Endothelial cell of umbilical vein (primary cell): ENCODE measurements at regions not wholly inside any gene's neighbourhood (a gene's known extent, or its start where the extent isn't known, plus 50 kb on each side); places are given as distances from the start of the nearest gene placed in this dataset.

ENCODE experiments used
- BruUV-seq: library from RNA; stranded (reverse); fragments of 400-500 nt; replicated peaks from 2 replicates; lab custom pipeline; 2021; lab: Mats Ljungman, UMichigan
- CTCF ChIA-PET: fragments of 300-600, 350-600 bp; sonication (Branson Sonifier 250); formaldehyde crosslinking; loops from one replicate; lab custom pipeline; 2021; ENCODE audit warnings: antibody characterized with exemption, inconsistent platforms; lab: Charles Lee
- POLR2A ChIA-PET: fragments of 300-600, 350-600 bp; sonication (Branson Sonifier 250); formaldehyde crosslinking; loops from one replicate; lab custom pipeline; 2021; ENCODE audit warnings: antibody characterized with exemption, inconsistent platforms; lab: Charles Lee
- DNase-seq: peaks from one replicate; pipeline ENCODE4 v3.0.0-alpha.2; 2011; ENCODE audit warnings: low read depth, low spot score
- FAIRE-seq: peaks from 2 replicates; lab custom pipeline; 2011; peaks lifted over from hg19 to GRCh38; lab: Jason Lieb, UNC
- H2AFZ ChIP-seq: 2 replicates; pipeline ENCODE4 v1.6.0; 2012; ENCODE audit warnings: low read depth, low read length, control low read depth, inconsistent platforms
- H3K27ac ChIP-seq: 2 replicates; pipeline ENCODE4 v1.5.1; 2011; ENCODE audit warnings: low read depth, mild to moderate bottlenecking, control low read depth, low read length, moderate library complexity; ENCODE audit not compliant: insufficient read depth
- H3K27me3 ChIP-seq, 2 experiments: 2 replicates each; pipeline versions ENCODE4 v1.6.0 to v1.6.1; 2011; ENCODE audit warnings: low read length in 2 of 2, mixed read lengths in 1 of 2; ENCODE audit not compliant: control insufficient read depth in 2 of 2, insufficient read depth in 2 of 2
- H3K36me3 ChIP-seq, 2 experiments: 2 replicates in 1 of 2; 3 replicates in 1 of 2; pipeline ENCODE4 v1.5.1; 2011; ENCODE audit warnings: low read length in 2 of 2, mild to moderate bottlenecking in 1 of 2, moderate library complexity in 1 of 2; ENCODE audit not compliant: control insufficient read depth in 2 of 2, insufficient read depth in 2 of 2; ENCODE audit errors: extremely low read depth in 1 of 2
- H3K4me1 ChIP-seq: 3 replicates; pipeline ENCODE4 v1.5.1; 2011; ENCODE audit warnings: mild to moderate bottlenecking, low read length; ENCODE audit not compliant: control insufficient read depth, insufficient read depth; ENCODE audit errors: extremely low read depth
- H3K4me2 ChIP-seq: 2 replicates; pipeline ENCODE4 v1.6.1; 2011; ENCODE audit warnings: low read length, control low read depth, mixed read lengths; ENCODE audit not compliant: insufficient read depth
- H3K4me3 ChIP-seq, 3 experiments: fragments of 200-600 bp in 1 of 3; sonication (generic), shearing (Covaris generic) in 1 of 3; replicated peaks in 1 of 3; 2 replicates each; pipeline ENCODE4 v1.5.1; 2011 to 2016; ENCODE audit warnings: control low read depth in 3 of 3, low read length in 3 of 3, mild to moderate bottlenecking in 2 of 3, inconsistent platforms in 1 of 3, low read depth in 1 of 3, moderate library complexity in 1 of 3; ENCODE audit not compliant: insufficient read depth in 1 of 3
- H3K79me2 ChIP-seq: 2 replicates; pipeline ENCODE4 v1.6.0; 2012; ENCODE audit warnings: low read length, inconsistent platforms; ENCODE audit not compliant: control insufficient read depth, insufficient read depth
- H3K9ac ChIP-seq: replicated peaks from 2 replicates; pipeline ENCODE3; 2011; ENCODE audit warnings: low read length, control low read depth; ENCODE audit not compliant: insufficient read depth; ENCODE audit errors: extremely low read depth
- H3K9me1 ChIP-seq: replicated peaks from 3 replicates; pipeline ENCODE4 v1.6.0; 2011; ENCODE audit warnings: mild to moderate bottlenecking, low read length; ENCODE audit not compliant: control insufficient read depth, insufficient read depth; ENCODE audit errors: extremely low read depth
- H3K9me3 ChIP-seq: replicated peaks from 2 replicates; pipeline ENCODE4 v1.5.1; 2012; ENCODE audit warnings: low read length, inconsistent platforms; ENCODE audit not compliant: control insufficient read depth, insufficient read depth
- H4K20me1 ChIP-seq: replicated peaks from 2 replicates; pipeline ENCODE3; 2011; ENCODE audit warnings: mild to moderate bottlenecking, low read length; ENCODE audit not compliant: control insufficient read depth, insufficient read depth; ENCODE audit errors: extremely low read depth
- CTCF ChIP-seq, 2 donors: IDR thresholded peaks; 1 replicate in 1 of 2; 2 replicates in 1 of 2; pipeline ENCODE4 v1.5.1; 2011; ENCODE audit warnings: low read length in 2 of 2, mild to moderate bottlenecking in 2 of 2, moderate library complexity in 2 of 2, control low read depth in 1 of 2, inconsistent platforms in 1 of 2, low read depth in 1 of 2; ENCODE audit not compliant: insufficient read depth in 1 of 2; ENCODE audit errors: extremely low read depth in 1 of 2
- EZH2 ChIP-seq: IDR thresholded peaks from 2 replicates; pipeline ENCODE4 v1.6.1; 2012; ENCODE audit warnings: borderline replicate concordance, low read depth, mild to moderate bottlenecking, moderate library complexity, low read length, inconsistent platforms; ENCODE audit not compliant: severe bottlenecking
- JUN ChIP-seq: IDR thresholded peaks from 2 replicates; pipeline ENCODE4 v1.6.1; 2011; ENCODE audit warnings: borderline replicate concordance, low read depth; ENCODE audit not compliant: insufficient read length, insufficient read depth
- MAX ChIP-seq: IDR thresholded peaks from 2 replicates; pipeline ENCODE4 v1.6.1; 2011; ENCODE audit not compliant: insufficient read depth, insufficient read length
- MYC ChIP-seq: IDR thresholded peaks from one replicate; pipeline ENCODE4 v1.6.1; 2011; ENCODE audit warnings: mild to moderate bottlenecking, low read depth, low read length
- POLR2A ChIP-seq: IDR thresholded peaks from 2 replicates; pipeline ENCODE4 v1.6.1; 2012; ENCODE audit warnings: low read depth, mild to moderate bottlenecking, control low read depth, low read length
- POLR2AphosphoS5 ChIP-seq: IDR thresholded peaks from 2 replicates; pipeline ENCODE4 v1.6.1; 2012; ENCODE audit warnings: low read depth, mild to moderate bottlenecking, control low read depth, low read length, moderate library complexity; ENCODE audit not compliant: insufficient read depth
- dilution Hi-C: fragments of 300-500 bp; cut with MboI; formaldehyde crosslinking; loops from one replicate; pipeline ENCODE4 v1.15.0; 2019; ENCODE audit warnings: low sequenced_read_pairs; ENCODE audit not compliant: extremely low pct_ligation_motif_present
- intact Hi-C: fragments of 100-400 bp; cut with micrococcal nuclease; formaldehyde crosslinking; loops from one replicate; pipeline ENCODE4 v1.10.0; 2022

GRCh38 chrX:44470816-44471215 lies 71.8 kb downstream of the FUNDC1 start:
- Histone ChIP-seq H2AFZ (no peak overlapping the region), H3K4me1 (no peaks in the 10 kb centered on the region), H3K27me3 (no peaks in the 10 kb centered on the region), H3K9me3 (no peaks in the 10 kb centered on the region), H3K36me3 (no peaks in the 10 kb centered on the region), H3K4me3 (no peak overlapping the region), H4K20me1 (no peaks in the 10 kb centered on the region), H3K27ac (no peak overlapping the region), H3K9me1 (no peaks in the 10 kb centered on the region), H3K79me2 (no peaks in the 10 kb centered on the region), H3K4me2 (no peak overlapping the region), H3K9ac (no peak overlapping the region)
- ChIA-PET CTCF (no interaction called here), POLR2A (no interaction called here)
- DNase-seq = no peak
- TF ChIP-seq POLR2AphosphoS5 (no peak), EZH2 (no peak), MAX (no peak)
- no TSS peak for BruUV-seq
- no peak for FAIRE-seq
- dilution Hi-C loops (no loop called here), intact Hi-C loops (no loop called here)

- peak; percentile 1 for DNase-seq
- dilution Hi-C loops = no loop called here
These were observed 79.8 kb downstream of the FUNDC1 start for GRCh38 chrX:44462850-44463249.

More at GRCh38 chrX:44462850-44463249, 79.8 kb downstream of the FUNDC1 start:
- H2AFZ ChIP-seq = no peak overlapping the region
- ChIA-PET CTCF (no interaction called here), POLR2A (no interaction called here)
- TF ChIP-seq POLR2AphosphoS5 (no peak), MYC (no peak), CTCF (IDR thresholded peaks at IDR 0.05; ENCODE audit: extremely low read depth in 1 of 2, insufficient read depth in 1 of 2, low read depth in 1 of 2, low read length in 2 of 2) (no peak), MAX (no peak), POLR2A (no peak), JUN (no peak)
- intact Hi-C loops = no loop called here
- no peaks in the 10 kb centered on the region for H3K4me1 ChIP-seq
- FAIRE-seq = no peak
- H3K9me3 ChIP-seq = no peaks in the 10 kb centered on the region
- BruUV-seq = no TSS peak
- H3K9me1 ChIP-seq = no peaks in the 10 kb centered on the region
- no peaks in the 10 kb centered on the region for H3K36me3 ChIP-seq
- H4K20me1 ChIP-seq = no peaks in the 10 kb centered on the region
- no peaks in the 10 kb centered on the region for H3K79me2 ChIP-seq
- no peak overlapping the region for H3K9ac ChIP-seq
- no peak overlapping the region for H3K27ac ChIP-seq
- no peaks in the 10 kb centered on the region for H3K27me3 ChIP-seq
- no peak overlapping the region for H3K4me2 ChIP-seq
- H3K4me3 ChIP-seq = no peak overlapping the region
